ENCODE measurements at regions not wholly inside any gene's neighbourhood (a gene's known extent, or its start where the extent isn't known, plus 50 kb on each side); places are given as distances from the start of the nearest gene placed in this dataset.

GRCh38 chr11:86747801-86748200 lies 52.5 kb upstream of the PRSS23 start:
- H3K36me3 ChIP-seq (ENCODE audit: control insufficient read depth in 4 of 4, insufficient read depth in 3 of 4, low read depth in 1 of 4, low read length in 3 of 4): no peaks in the 10 kb centered on the region
- DNase-seq (ENCODE audit: low spot score): no peak
- no peaks in the 10 kb centered on the region for H3K9me3 ChIP-seq (ENCODE audit: control insufficient read depth in 4 of 4, low read length in 3 of 4)
- H3K4me1 ChIP-seq (ENCODE audit: control insufficient read depth in 4 of 4, insufficient read depth in 4 of 4, low read length in 3 of 4): no peaks in the 10 kb centered on the region
- no peak overlapping the region for H3K9ac ChIP-seq (ENCODE audit: low read depth in 1 of 2, low read length in 2 of 2)
- WGBS: 95% methylated on average over 3 of the region's 3 CpGs
- no peak overlapping the region for H3K4me3 ChIP-seq (ENCODE audit: low read depth in 1 of 3, low read length in 3 of 3)
- no peaks in the 10 kb centered on the region for H3K27me3 ChIP-seq (ENCODE audit: control insufficient read depth in 4 of 4, insufficient read depth in 4 of 4, low read length in 3 of 4)
- no peak for TF ChIP-seq NR2F2 (IDR thresholded peaks at IDR 0.05)
- no peak for TF ChIP-seq JUND (IDR thresholded peaks at IDR 0.05)
- no peak for TF ChIP-seq RAD21 (IDR thresholded peaks at IDR 0.05)
- no peak for TF ChIP-seq HNF4G (IDR thresholded peaks at IDR 0.05)
- no peak for TF ChIP-seq CTCF (IDR thresholded peaks at IDR 0.05; ENCODE audit: low read depth, low read length, missing input control)
- no peak for TF ChIP-seq REST (IDR thresholded peaks at IDR 0.05)
- no peak for TF ChIP-seq FOXA2 (IDR thresholded peaks at IDR 0.05)
- no peak for TF ChIP-seq ATF3 (IDR thresholded peaks at IDR 0.05)
- no peak for TF ChIP-seq HNF4A (conservative IDR thresholded peaks at IDR 0.05)
- TF ChIP-seq EGR1 (IDR thresholded peaks at IDR 0.05; ENCODE audit: low read depth in 2 of 2): no peak
- no peak for TF ChIP-seq RXRA (IDR thresholded peaks at IDR 0.05)
- TF ChIP-seq GABPA (IDR thresholded peaks at IDR 0.05 in 1 of 2, conservative IDR thresholded peaks at IDR 0.05 in 1 of 2): no peak
- no peak for TF ChIP-seq SP1 (IDR thresholded peaks at IDR 0.05)
- no peak for TF ChIP-seq TAF1 (conservative IDR thresholded peaks at IDR 0.05)
- no peak for TF ChIP-seq YY1 (IDR thresholded peaks at IDR 0.05)
- no peak for TF ChIP-seq MAX (IDR thresholded peaks at IDR 0.05)
- H3K27ac ChIP-seq (ENCODE audit: low read depth in 1 of 2, low read length in 2 of 2): no peak overlapping the region

GRCh38 chr11:86746514-86746913 lies 53.8 kb upstream of the PRSS23 start:
- Histone ChIP-seq H3K9me3 (ENCODE audit: control insufficient read depth in 4 of 4, low read length in 3 of 4) (no peaks in the 10 kb centered on the region), H3K4me1 (ENCODE audit: control insufficient read depth in 4 of 4, insufficient read depth in 4 of 4, low read length in 3 of 4) (no peaks in the 10 kb centered on the region), H3K36me3 (ENCODE audit: control insufficient read depth in 4 of 4, insufficient read depth in 3 of 4, low read depth in 1 of 4, low read length in 3 of 4) (no peaks in the 10 kb centered on the region), H3K27me3 (ENCODE audit: control insufficient read depth in 4 of 4, insufficient read depth in 4 of 4, low read length in 3 of 4) (no peaks in the 10 kb centered on the region), H3K27ac (ENCODE audit: low read depth in 1 of 2, low read length in 2 of 2) (no peak overlapping the region), H3K9ac (ENCODE audit: low read depth in 1 of 2, low read length in 2 of 2) (no peak overlapping the region), H3K4me3 (ENCODE audit: low read depth in 1 of 3, low read length in 3 of 3) (no peak overlapping the region)
- DNase-seq (ENCODE audit: low spot score): no peak
- WGBS: 81% methylated on average over 3 of the region's 3 CpGs
- TF ChIP-seq RXRA (IDR thresholded peaks at IDR 0.05): no peak
- no peak for TF ChIP-seq JUND (IDR thresholded peaks at IDR 0.05)
- no peak for TF ChIP-seq ZBTB33 (IDR thresholded peaks at IDR 0.05)
- no peak for TF ChIP-seq REST (IDR thresholded peaks at IDR 0.05)
- TF ChIP-seq HNF4G (IDR thresholded peaks at IDR 0.05): no peak
- TF ChIP-seq HNF4A (conservative IDR thresholded peaks at IDR 0.05): no peak
- TF ChIP-seq FOXA1 (IDR thresholded peaks at IDR 0.05): no peak
- no peak for TF ChIP-seq NR2F2 (IDR thresholded peaks at IDR 0.05)
- no peak for TF ChIP-seq RAD21 (IDR thresholded peaks at IDR 0.05)
- no peak for TF ChIP-seq YY1 (IDR thresholded peaks at IDR 0.05)
- TF ChIP-seq ATF3 (IDR thresholded peaks at IDR 0.05): no peak
- TF ChIP-seq CTCF (IDR thresholded peaks at IDR 0.05; ENCODE audit: low read depth, low read length, missing input control): no peak

All from liver (tissue), 8 donors.